ES-I3 (cell line): ENCODE measurements at regions not wholly inside any gene's neighbourhood (a gene's known extent, or its start where the extent isn't known, plus 50 kb on each side); places are given as distances from the start of the nearest gene placed in this dataset.
"Not testable (repeated sequence)": the region's sequence is repeated elsewhere in the genome, so short reads cannot be mapped to it uniquely, and the experiment has no call there.

Source experiments
- H3K36me3 ChIP-seq: 2 replicates; pipeline ENCODE4 v1.6.1; 2013; ENCODE audit warnings: mild to moderate bottlenecking, low read length, control low read depth, moderate library complexity; ENCODE audit not compliant: insufficient read depth
- H3K4me1 ChIP-seq: 2 replicates; pipeline ENCODE4 v1.6.1; 2013; ENCODE audit warnings: mild to moderate bottlenecking, control low read depth, low read length; ENCODE audit not compliant: insufficient read depth
- H3K9ac ChIP-seq: 2 replicates; pipeline ENCODE4 v1.6.1; 2013; ENCODE audit warnings: low read depth, mild to moderate bottlenecking, low read length, moderate library complexity
- H3K9me3 ChIP-seq: 2 replicates; pipeline ENCODE4 v1.6.1; 2013; ENCODE audit warnings: mild to moderate bottlenecking, low read length, moderate library complexity; ENCODE audit not compliant: control insufficient read depth, insufficient read depth

- H3K36me3 ChIP-seq, H3K9ac ChIP-seq, H3K4me1 ChIP-seq, H3K9me3 ChIP-seq: not testable (repeated sequence)
Observed at GRCh38 chr3:148577579-148577978, 120.1 kb upstream of the AGTR1 start.

GRCh38 chr3:148582126-148582525 is 115.6 kb upstream of the AGTR1 start:
- Histone ChIP-seq H3K9me3 (no peaks in the 10 kb centered on the region), H3K36me3 (no peaks in the 10 kb centered on the region), H3K4me1 (no peaks in the 10 kb centered on the region), H3K9ac (no peak overlapping the region)

GRCh38 chr3:148583793-148584192 is 113.9 kb upstream of the AGTR1 start:
- no peaks in the 10 kb centered on the region for H3K9me3 ChIP-seq
- H3K9ac ChIP-seq: no peak overlapping the region
- no peaks in the 10 kb centered on the region for H3K36me3 ChIP-seq
- no peaks in the 10 kb centered on the region for H3K4me1 ChIP-seq

GRCh38 chr3:148584438-148584837 is 113.3 kb upstream of the AGTR1 start:
- no peaks in the 10 kb centered on the region for H3K4me1 ChIP-seq

GRCh38 chr3:148585671-148586379 is 111.9 kb upstream of the AGTR1 start:
- H3K9ac ChIP-seq: no peak overlapping the region

More at GRCh38 chr3:148584438-148584837, 113.3 kb upstream of the AGTR1 start:
- Histone ChIP-seq H3K9ac (no peak overlapping the region), H3K9me3 (no peaks in the 10 kb centered on the region), H3K36me3 (no peaks in the 10 kb centered on the region)

GRCh38 chr3:148588291-148588690 is 109.4 kb upstream of the AGTR1 start:
- Histone ChIP-seq H3K4me1 (no peaks in the 10 kb centered on the region), H3K36me3 (no peaks in the 10 kb centered on the region), H3K9me3 (no peaks in the 10 kb centered on the region), H3K9ac (no peak overlapping the region)

More at GRCh38 chr3:148585671-148586379, 111.9 kb upstream of the AGTR1 start:
- Histone ChIP-seq H3K9me3 (no peaks in the 10 kb centered on the region), H3K36me3 (no peaks in the 10 kb centered on the region), H3K4me1 (no peaks in the 10 kb centered on the region)

- Histone ChIP-seq H3K4me1 (no peaks in the 10 kb centered on the region), H3K9me3 (no peaks in the 10 kb centered on the region), H3K36me3 (no peaks in the 10 kb centered on the region), H3K9ac (no peak overlapping the region)
Observed at GRCh38 chr3:148591525-148591924, 106.2 kb upstream of the AGTR1 start.

- Histone ChIP-seq H3K9ac (no peak overlapping the region), H3K9me3 (no peaks in the 10 kb centered on the region), H3K4me1 (no peaks in the 10 kb centered on the region), H3K36me3 (no peaks in the 10 kb centered on the region)
Observed at GRCh38 chr3:148598619-148599018, 99.1 kb upstream of the AGTR1 start.

- no peaks in the 10 kb centered on the region for H3K4me1 ChIP-seq
- no peaks in the 10 kb centered on the region for H3K36me3 ChIP-seq
- no peaks in the 10 kb centered on the region for H3K9me3 ChIP-seq
- H3K9ac ChIP-seq: no peak overlapping the region
Observed at GRCh38 chr3:148599481-148599880, 98.2 kb upstream of the AGTR1 start.

GRCh38 chr3:148600440-148600839 is 97.3 kb upstream of the AGTR1 start:
- H3K9me3 ChIP-seq: no peaks in the 10 kb centered on the region
- no peaks in the 10 kb centered on the region for H3K4me1 ChIP-seq
- H3K36me3 ChIP-seq: no peaks in the 10 kb centered on the region
- H3K9ac ChIP-seq: no peak overlapping the region

- Histone ChIP-seq H3K9ac (no peak overlapping the region), H3K4me1 (no peaks in the 10 kb centered on the region), H3K9me3 (no peaks in the 10 kb centered on the region), H3K36me3 (no peaks in the 10 kb centered on the region)
Observed at GRCh38 chr3:148600902-148601765, 96.6 kb upstream of the AGTR1 start.

GRCh38 chr3:148601766-148602685 is 95.7 kb upstream of the AGTR1 start:
- Histone ChIP-seq H3K9ac (no peak overlapping the region), H3K9me3 (no peaks in the 10 kb centered on the region)

GRCh38 chr3:148604270-148605085 is 93.2 kb upstream of the AGTR1 start:
- Histone ChIP-seq H3K4me1 (no peaks in the 10 kb centered on the region), H3K9ac (no peak overlapping the region), H3K36me3 (no peaks in the 10 kb centered on the region), H3K9me3 (no peaks in the 10 kb centered on the region)

More at GRCh38 chr3:148601766-148602685, 95.7 kb upstream of the AGTR1 start:
- H3K4me1 ChIP-seq: no peaks in the 10 kb centered on the region
- no peaks in the 10 kb centered on the region for H3K36me3 ChIP-seq
